GM18505 (cell line): ENCODE measurements at regions not wholly inside any gene's neighbourhood (a gene's known extent, or its start where the extent isn't known, plus 50 kb on each side); places are given as distances from the start of the nearest gene placed in this dataset.

Source experiments
- ATAC-seq: cut with Tn5 transposase; IDR thresholded peaks from one replicate; pipeline ENCODE4 v1.9.1; 2021; ENCODE audit not compliant: unreplicated experiment
- POLR2A ChIP-seq: IDR thresholded peaks from 4 replicates; pipeline ENCODE4 v1.6.1; 2011; ENCODE audit warnings: borderline replicate concordance; ENCODE audit not compliant: insufficient read depth, insufficient read length; ENCODE audit errors: extremely low read depth

GRCh38 chrX:40476958-40477357 is 103.8 kb upstream of the ATP6AP2 start:
- TF ChIP-seq POLR2A = no peak
- ATAC-seq = no peak

- TF ChIP-seq POLR2A = no peak
- no peak for ATAC-seq
These were observed 106.1 kb upstream of the ATP6AP2 start for GRCh38 chrX:40474645-40475044.

- TF ChIP-seq POLR2A = no peak
- no peak for ATAC-seq
These were observed 106.6 kb upstream of the ATP6AP2 start for GRCh38 chrX:40474205-40474626.

- TF ChIP-seq POLR2A = no peak
- ATAC-seq = no peak
These were observed 107.1 kb upstream of the ATP6AP2 start for GRCh38 chrX:40473460-40474204.

- ATAC-seq = no peak
- no peak for TF ChIP-seq POLR2A
These were observed 108.7 kb upstream of the ATP6AP2 start for GRCh38 chrX:40471965-40472648.

- no peak for ATAC-seq
- TF ChIP-seq POLR2A = no peak
These were observed 109.8 kb upstream of the ATP6AP2 start for GRCh38 chrX:40470830-40471429.

GRCh38 chrX:40469316-40469715 is 111.5 kb upstream of the ATP6AP2 start:
- no peak for TF ChIP-seq POLR2A
- no peak for ATAC-seq

- TF ChIP-seq POLR2A = no peak
- peak; percentile 56 for ATAC-seq
These were observed 112.5 kb upstream of the ATP6AP2 start for GRCh38 chrX:40468033-40468846.

- no peak for ATAC-seq
These were observed 113.3 kb upstream of the ATP6AP2 start for GRCh38 chrX:40467454-40467853.

GRCh38 chrX:40465735-40466551 is 114.8 kb upstream of the ATP6AP2 start:
- no peak for TF ChIP-seq POLR2A
- ATAC-seq = no peak

More at GRCh38 chrX:40467454-40467853, 113.3 kb upstream of the ATP6AP2 start:
- TF ChIP-seq POLR2A = no peak

GRCh38 chrX:40462795-40463194 is 118.0 kb upstream of the ATP6AP2 start:
- ATAC-seq = no peak
- TF ChIP-seq POLR2A = no peak

GRCh38 chrX:40460926-40461325 is 119.8 kb upstream of the ATP6AP2 start:
- TF ChIP-seq POLR2A = no peak
- no peak for ATAC-seq
